Loucy (cell line): ENCODE measurements at regions not wholly inside any gene's neighbourhood (a gene's known extent, or its start where the extent isn't known, plus 50 kb on each side); places are given as distances from the start of the nearest gene placed in this dataset.

ENCODE experiments used
- H2AFZ ChIP-seq: fragments of 200-600 bp; sonication (generic); 2 replicates; pipeline ENCODE4 v1.6.0; 2016; ENCODE audit warnings: antibody characterized with exemption, mild to moderate bottlenecking, low read length, moderate library complexity
- H3F3A ChIP-seq: fragments of 200-600 bp; 2 replicates; pipeline ENCODE4 v1.6.0; 2016; ENCODE audit warnings: antibody characterized with exemption, low read depth, mild to moderate bottlenecking
- H3K27me3 ChIP-seq: fragments of 200-600 bp; sonication (generic); 2 replicates; pipeline ENCODE4 v1.6.1; 2014; ENCODE audit warnings: low read length, mild to moderate bottlenecking; ENCODE audit not compliant: insufficient read depth, poor library complexity, severe bottlenecking
- H3K36me3 ChIP-seq: fragments of 200-600 bp; sonication (generic); 2 replicates; pipeline ENCODE4 v1.6.1; 2016; ENCODE audit warnings: low read length; ENCODE audit not compliant: insufficient read depth
- H3K4me1 ChIP-seq: fragments of 200-600 bp; sonication (generic); 2 replicates; pipeline ENCODE4 v1.5.1; 2014; ENCODE audit warnings: low read length, mild to moderate bottlenecking; ENCODE audit not compliant: insufficient read depth, poor library complexity, severe bottlenecking
- H3K4me2 ChIP-seq: fragments of 200-600 bp; sonication (generic); 2 replicates; pipeline ENCODE4 v1.6.0; 2014; ENCODE audit warnings: antibody characterized with exemption, low read length, low read depth, mild to moderate bottlenecking; ENCODE audit not compliant: poor library complexity, severe bottlenecking
- H3K4me3 ChIP-seq: fragments of 200-600 bp; sonication (generic); 2 replicates; pipeline ENCODE4 v1.5.1; 2014; ENCODE audit warnings: low read length, mild to moderate bottlenecking, mixed read lengths; ENCODE audit not compliant: poor library complexity, severe bottlenecking
- H3K79me2 ChIP-seq: fragments of 200-600 bp; sonication (generic); 2 replicates; pipeline ENCODE4 v1.6.1; 2014; ENCODE audit warnings: low read length; ENCODE audit not compliant: insufficient read depth
- H3K9ac ChIP-seq: fragments of 200-600 bp; sonication (generic); 2 replicates; pipeline ENCODE4 v1.6.0; 2014; ENCODE audit warnings: mild to moderate bottlenecking, low read depth, low read length, moderate library complexity; ENCODE audit not compliant: poor library complexity, severe bottlenecking
- H3K9me2 ChIP-seq: fragments of 200-600 bp; sonication (generic); replicated peaks from 2 replicates; pipeline ENCODE4 v1.6.1; 2016; ENCODE audit warnings: low read depth, low read length, mixed read lengths
- H3K9me3 ChIP-seq: fragments of 200-600 bp; sonication (generic); 2 replicates; pipeline ENCODE4 v1.6.1; 2014; ENCODE audit warnings: mild to moderate bottlenecking, antibody characterized with exemption, low read length, low read depth; ENCODE audit not compliant: insufficient read depth
- H4K20me1 ChIP-seq: fragments of 200-600 bp; sonication (generic); 2 replicates; pipeline ENCODE4 v1.6.0; 2014; ENCODE audit warnings: antibody characterized with exemption, low read length, mild to moderate bottlenecking; ENCODE audit not compliant: insufficient read depth, poor library complexity, severe bottlenecking
- EZH2phosphoT487 ChIP-seq: fragments of 200-600 bp; IDR thresholded peaks from 2 replicates; pipeline ENCODE4 v1.6.1; 2018; ENCODE audit warnings: antibody characterized with exemption, mild to moderate bottlenecking, moderate library complexity, borderline replicate concordance
- TF ChIP-seq, protein P1 (sequence below): fragments of 200-600 bp; sonication (generic); conservative IDR thresholded peaks from 2 replicates; pipeline ENCODE4 v1.5.1; 2014; ENCODE audit warnings: mild to moderate bottlenecking, antibody characterized with exemption, low read length

DNA sequence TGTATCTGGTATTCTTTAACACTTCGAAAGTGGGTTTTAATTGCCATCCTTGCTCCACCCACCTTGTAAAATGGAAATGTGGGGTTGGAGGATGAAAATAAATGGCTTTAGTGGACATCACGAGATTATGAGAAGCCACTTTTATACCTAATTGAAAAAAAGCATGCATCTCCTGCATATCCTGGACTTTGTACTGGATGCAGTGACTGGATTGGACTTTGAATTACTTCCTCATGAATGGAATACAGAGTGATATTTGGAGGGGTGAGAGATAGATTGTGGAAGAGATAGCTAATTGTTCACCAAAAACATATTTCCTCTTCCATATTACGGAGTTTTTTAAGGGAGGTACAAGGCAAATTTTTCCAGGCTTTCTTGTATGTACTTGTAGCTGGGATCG is 813.0 kb downstream of the TENT5A start:
- no peaks in the 10 kb centered on the region for H3K36me3 ChIP-seq
- no peaks in the 10 kb centered on the region for H3K79me2 ChIP-seq
- peaks cover 9% of the 10 kb centered on the region for H3K4me1 ChIP-seq
- no peaks in the 10 kb centered on the region for H3K27me3 ChIP-seq
- H3K4me3 ChIP-seq = no peak overlapping the region
- H3K9me2 ChIP-seq = no peaks in the 10 kb centered on the region
- TF ChIP-seq EZH2phosphoT487 = no peak
- TF ChIP-seq, protein P1, sequence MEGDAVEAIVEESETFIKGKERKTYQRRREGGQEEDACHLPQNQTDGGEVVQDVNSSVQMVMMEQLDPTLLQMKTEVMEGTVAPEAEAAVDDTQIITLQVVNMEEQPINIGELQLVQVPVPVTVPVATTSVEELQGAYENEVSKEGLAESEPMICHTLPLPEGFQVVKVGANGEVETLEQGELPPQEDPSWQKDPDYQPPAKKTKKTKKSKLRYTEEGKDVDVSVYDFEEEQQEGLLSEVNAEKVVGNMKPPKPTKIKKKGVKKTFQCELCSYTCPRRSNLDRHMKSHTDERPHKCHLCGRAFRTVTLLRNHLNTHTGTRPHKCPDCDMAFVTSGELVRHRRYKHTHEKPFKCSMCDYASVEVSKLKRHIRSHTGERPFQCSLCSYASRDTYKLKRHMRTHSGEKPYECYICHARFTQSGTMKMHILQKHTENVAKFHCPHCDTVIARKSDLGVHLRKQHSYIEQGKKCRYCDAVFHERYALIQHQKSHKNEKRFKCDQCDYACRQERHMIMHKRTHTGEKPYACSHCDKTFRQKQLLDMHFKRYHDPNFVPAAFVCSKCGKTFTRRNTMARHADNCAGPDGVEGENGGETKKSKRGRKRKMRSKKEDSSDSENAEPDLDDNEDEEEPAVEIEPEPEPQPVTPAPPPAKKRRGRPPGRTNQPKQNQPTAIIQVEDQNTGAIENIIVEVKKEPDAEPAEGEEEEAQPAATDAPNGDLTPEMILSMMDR = no peak
- H3F3A ChIP-seq = no peaks in the 10 kb centered on the region
- no peak overlapping the region for H2AFZ ChIP-seq
- no peaks in the 10 kb centered on the region for H4K20me1 ChIP-seq
- peaks cover 18% of the 10 kb centered on the region for H3K9me3 ChIP-seq
- no peak overlapping the region for H3K9ac ChIP-seq
- H3K4me2 ChIP-seq = no peak overlapping the region

GRCh38 chr6:80938131-80938530 is 814.4 kb downstream of the TENT5A start:
- H3K27me3 ChIP-seq = no peaks in the 10 kb centered on the region
- TF ChIP-seq EZH2phosphoT487 = no peak
- TF ChIP-seq, protein P1 = no peak
- H3K4me3 ChIP-seq = no peak overlapping the region
- H3K36me3 ChIP-seq = no peaks in the 10 kb centered on the region
- no peak overlapping the region for H2AFZ ChIP-seq
- H3K9ac ChIP-seq = no peak overlapping the region
- no peaks in the 10 kb centered on the region for H3K79me2 ChIP-seq
- peaks cover 9% of the 10 kb centered on the region for H3K4me1 ChIP-seq
- H4K20me1 ChIP-seq = no peaks in the 10 kb centered on the region
- peaks cover 18% of the 10 kb centered on the region for H3K9me3 ChIP-seq
- H3F3A ChIP-seq = no peaks in the 10 kb centered on the region
- H3K9me2 ChIP-seq = no peaks in the 10 kb centered on the region
- no peak overlapping the region for H3K4me2 ChIP-seq

DNA sequence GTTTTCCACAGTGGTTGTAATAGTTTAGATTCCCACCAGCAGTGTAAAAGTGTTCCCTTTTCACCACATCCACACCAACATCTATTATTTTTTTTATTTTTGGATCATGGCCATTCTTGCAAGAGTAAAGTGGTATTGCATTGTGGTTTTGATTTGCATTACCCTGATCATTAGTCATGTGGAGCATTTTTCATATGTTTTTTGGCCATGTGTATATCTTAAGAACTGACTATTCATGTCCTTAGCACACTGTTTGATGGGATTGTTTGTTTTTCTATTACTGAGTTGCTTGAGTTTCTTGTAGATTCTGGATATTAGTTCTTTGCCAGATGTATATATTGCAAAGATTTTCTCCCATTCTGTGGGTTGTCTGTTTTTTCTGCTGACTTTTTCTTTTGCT is 820.1 kb downstream of the TENT5A start:
- Histone ChIP-seq H3K27me3 (no peaks in the 10 kb centered on the region), H3K4me1 (no peaks in the 10 kb centered on the region), H2AFZ (no peak overlapping the region), H3F3A (no peaks in the 10 kb centered on the region), H3K79me2 (no peaks in the 10 kb centered on the region), H4K20me1 (no peaks in the 10 kb centered on the region), H3K9me3 (peaks cover 14% of the 10 kb centered on the region), H3K9ac (no peak overlapping the region), H3K36me3 (no peaks in the 10 kb centered on the region), H3K9me2 (no peaks in the 10 kb centered on the region), H3K4me2 (no peak overlapping the region), H3K4me3 (no peak overlapping the region)
- TF ChIP-seq, protein P1 = no peak
- TF ChIP-seq EZH2phosphoT487 = no peak
